SIG-M5 treated with dmso at 0.1 percent for 504 hours (cell line): ENCODE measurements at regions not wholly inside any gene's neighbourhood (a gene's known extent, or its start where the extent isn't known, plus 50 kb on each side); places are given as distances from the start of the nearest gene placed in this dataset.
A peak's percentile ranks its signal among the peaks of the same experiment; 100 is the strongest.

Source experiments
- DNase-seq: peaks from one replicate; lab custom pipeline; 2025; ENCODE audit not compliant: unreplicated experiment; lab: John Stamatoyannopoulos, UW

GRCh38 chr14:51473351-51473750, 178.4 kb upstream of the FRMD6 start:
- no peak for DNase-seq

GRCh38 chr14:51473808-51474565, 177.7 kb upstream of the FRMD6 start:
- DNase-seq, result no peak

GRCh38 chr14:51474854-51475253, 176.9 kb upstream of the FRMD6 start:
- no peak for DNase-seq

GRCh38 chr14:51478175-51478621, 173.5 kb upstream of the FRMD6 start:
- DNase-seq, result no peak

GRCh38 chr14:51479584-51480325, 172.0 kb upstream of the FRMD6 start:
- DNase-seq, result no peak

GRCh38 chr14:51481643-51482042, 170.1 kb upstream of the FRMD6 start:
- DNase-seq, result no peak

- DNase-seq, result no peak
Measured at GRCh38 chr14:51482102-51482501, 169.6 kb upstream of the FRMD6 start.

GRCh38 chr14:51484485-51484884, 167.2 kb upstream of the FRMD6 start:
- no peak for DNase-seq

- DNase-seq, result no peak
Measured at GRCh38 chr14:51485733-51486132, 166.0 kb upstream of the FRMD6 start.

GRCh38 chr14:51487848-51488247, 163.9 kb upstream of the FRMD6 start:
- DNase-seq, result peak; percentile 27

- no peak for DNase-seq
Measured at GRCh38 chr14:51488569-51489220, 163.0 kb upstream of the FRMD6 start.

- DNase-seq, result no peak
Measured at GRCh38 chr14:51490205-51490604, 161.5 kb upstream of the FRMD6 start.

GRCh38 chr14:51491036-51491545, 160.6 kb upstream of the FRMD6 start:
- no peak for DNase-seq

- DNase-seq, result no peak
Measured at GRCh38 chr14:51491776-51492175, 159.9 kb upstream of the FRMD6 start.

GRCh38 chr14:51495319-51495718, 156.4 kb upstream of the FRMD6 start:
- no peak for DNase-seq

GRCh38 chr14:51498411-51499227, 153.1 kb upstream of the FRMD6 start:
- DNase-seq, result no peak

- DNase-seq, result no peak
Measured at GRCh38 chr14:51500776-51501175, 150.9 kb upstream of the FRMD6 start.

GRCh38 chr14:51501746-51502145, 150.0 kb upstream of the FRMD6 start:
- DNase-seq, result no peak

GRCh38 chr14:51504669-51505068, 147.0 kb upstream of the FRMD6 start:
- no peak for DNase-seq

GRCh38 chr14:51507511-51507905, 144.2 kb upstream of the FRMD6 start:
- DNase-seq, result no peak
